ENCODE measurements at regions not wholly inside any gene's neighbourhood (a gene's known extent, or its start where the extent isn't known, plus 50 kb on each side); places are given as distances from the start of the nearest gene placed in this dataset.
"Not testable (repeated sequence)": the region's sequence is repeated elsewhere in the genome, so short reads cannot be mapped to it uniquely, and the experiment has no call there.

DNA sequence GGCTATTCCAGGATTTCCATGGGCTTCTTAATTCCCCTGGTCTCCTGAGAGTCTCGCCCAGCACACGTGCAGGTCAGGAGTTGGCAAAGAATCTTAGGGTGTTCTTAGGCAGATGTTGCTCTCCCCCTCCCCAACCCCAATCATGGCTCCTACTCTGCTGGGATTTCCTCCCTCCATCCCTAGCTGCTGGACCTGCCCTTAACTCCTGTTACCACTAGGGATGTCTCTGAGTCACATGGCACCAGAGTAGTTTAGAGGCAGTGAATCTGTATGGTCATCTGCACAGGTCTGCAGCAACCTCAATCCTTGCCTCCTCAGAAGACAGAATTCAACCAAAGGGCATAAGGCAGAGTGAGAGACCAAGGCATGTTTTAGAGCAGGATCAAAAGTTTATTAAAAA lies 51.8 kb upstream of the CHST3 start:
- peak; percentile 8 for DNase-seq (ENCODE audit: low read depth)
- peak; percentile 25 for TF ChIP-seq CTCF (IDR thresholded peaks at IDR 0.05; ENCODE audit: insufficient read depth, low read length)

GRCh38 chr10:71911296-71911953 lies 52.8 kb upstream of the CHST3 start:
- H3K4me3 ChIP-seq (ENCODE audit: low read depth, low read length): no peak overlapping the region
- TF ChIP-seq CTCF (IDR thresholded peaks at IDR 0.05; ENCODE audit: insufficient read depth, low read length): no peak
- peak; percentile 50 for DNase-seq (ENCODE audit: low read depth)

More for the DNA sequence above, 51.8 kb upstream of the CHST3 start:
- no peak overlapping the region for H3K4me3 ChIP-seq (ENCODE audit: low read depth, low read length)

- no peak for TF ChIP-seq CTCF (IDR thresholded peaks at IDR 0.05; ENCODE audit: insufficient read depth, low read length)
- no peak overlapping the region for H3K4me3 ChIP-seq (ENCODE audit: low read depth, low read length)
- DNase-seq (ENCODE audit: low read depth): no peak
These were observed 54.7 kb upstream of the CHST3 start for GRCh38 chr10:71909399-71910083.

- TF ChIP-seq CTCF (IDR thresholded peaks at IDR 0.05; ENCODE audit: insufficient read depth, low read length): no peak
- H3K4me3 ChIP-seq (ENCODE audit: low read depth, low read length): no peak overlapping the region
- no peak for DNase-seq (ENCODE audit: low read depth)
These were observed 55.2 kb upstream of the CHST3 start for GRCh38 chr10:71908998-71909397.

DNA sequence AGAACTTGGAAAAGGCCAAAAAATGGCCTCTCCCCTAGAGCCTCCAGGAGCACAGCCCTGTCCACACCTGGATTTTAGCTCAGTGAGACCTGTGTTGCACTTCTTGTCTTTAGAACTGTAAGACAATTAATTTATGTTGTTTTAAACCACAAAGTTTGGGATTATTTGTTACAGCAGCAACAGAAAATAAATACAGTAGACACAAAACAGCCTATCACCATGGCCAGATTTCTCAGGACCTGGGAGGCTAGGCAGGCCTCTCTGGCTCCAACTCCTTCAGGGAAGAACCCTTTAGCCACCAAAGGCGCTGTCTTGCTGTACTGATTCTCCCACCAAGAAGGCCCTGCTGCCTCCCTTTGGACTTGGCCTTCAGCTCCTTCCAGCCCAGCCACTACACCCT lies 54.1 kb upstream of the PSAP start:
- TF ChIP-seq CTCF (IDR thresholded peaks at IDR 0.05; ENCODE audit: insufficient read depth, low read length): no peak
- no peak for DNase-seq (ENCODE audit: low read depth)
- no peak overlapping the region for H3K4me3 ChIP-seq (ENCODE audit: low read depth, low read length)

GRCh38 chr10:71903636-71904250 lies 52.7 kb upstream of the PSAP start:
- DNase-seq (ENCODE audit: low read depth); H3K4me3 ChIP-seq (ENCODE audit: low read depth, low read length): not testable (repeated sequence)

DNA sequence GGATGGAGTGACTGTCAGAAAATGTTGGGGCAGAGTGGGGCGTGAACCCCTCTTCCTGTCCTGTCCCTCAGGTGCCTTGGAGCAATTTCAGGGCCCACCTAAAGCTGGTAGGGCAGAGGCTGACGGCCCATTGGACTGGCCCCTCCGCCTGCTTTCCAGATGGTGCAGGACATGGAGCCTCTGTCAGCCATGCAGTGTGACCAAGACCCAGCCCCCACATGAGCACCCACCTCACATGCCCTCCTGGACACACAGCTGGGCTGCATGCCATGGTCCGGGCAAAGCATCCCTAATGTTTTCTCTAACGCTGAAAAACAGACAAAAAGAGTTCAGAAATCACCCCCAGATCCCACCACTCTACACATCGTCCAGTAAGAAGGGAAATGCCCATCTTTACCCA lies 51.3 kb upstream of the PSAP start:
- DNase-seq (ENCODE audit: low read depth): no peak
- H3K4me3 ChIP-seq (ENCODE audit: low read depth, low read length): no peak overlapping the region
- no peak for TF ChIP-seq CTCF (IDR thresholded peaks at IDR 0.05; ENCODE audit: insufficient read depth, low read length)
